ENCODE measurements at regions not wholly inside any gene's neighbourhood (a gene's known extent, or its start where the extent isn't known, plus 50 kb on each side); places are given as distances from the start of the nearest gene placed in this dataset.
"Not testable (repeated sequence)": the region's sequence is repeated elsewhere in the genome, so short reads cannot be mapped to it uniquely, and the experiment has no call there.

DNA sequence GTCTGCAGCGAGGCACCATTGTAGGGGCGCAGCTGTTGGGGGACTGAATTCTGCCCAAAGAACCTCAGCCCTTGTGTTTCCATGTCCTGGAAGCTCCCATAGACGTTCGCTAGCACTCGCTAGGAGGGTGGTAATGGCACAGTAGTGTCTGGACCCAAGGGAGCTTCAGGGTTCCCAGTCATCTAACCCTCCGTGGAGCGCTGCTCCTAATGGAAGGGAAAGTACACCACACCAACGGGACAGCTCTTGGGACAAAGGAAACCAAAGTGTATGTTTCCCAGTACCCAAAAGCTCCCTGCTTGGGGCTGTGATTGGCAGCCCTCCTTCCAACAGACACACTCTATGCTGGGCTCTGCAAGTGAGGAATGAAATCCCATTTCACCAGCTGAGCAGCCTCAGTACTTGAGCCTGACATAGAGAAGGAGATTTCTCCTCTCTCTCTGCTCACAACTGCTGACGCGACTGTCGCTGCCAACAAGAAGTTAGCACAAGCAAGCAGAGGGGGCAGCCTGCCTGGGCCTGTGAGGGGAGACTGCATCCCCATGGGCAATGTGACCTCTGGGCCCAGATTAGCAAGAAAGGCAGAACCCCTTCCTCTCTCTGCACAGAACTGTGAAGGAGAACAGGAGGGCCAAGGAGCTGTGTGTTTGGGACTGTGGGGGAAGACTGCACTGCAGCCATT lies 67.6 kb upstream of the SMARCAD1 start:
- no peak for ATAC-seq (ENCODE audit: low read depth in 2 of 2)

DNA sequence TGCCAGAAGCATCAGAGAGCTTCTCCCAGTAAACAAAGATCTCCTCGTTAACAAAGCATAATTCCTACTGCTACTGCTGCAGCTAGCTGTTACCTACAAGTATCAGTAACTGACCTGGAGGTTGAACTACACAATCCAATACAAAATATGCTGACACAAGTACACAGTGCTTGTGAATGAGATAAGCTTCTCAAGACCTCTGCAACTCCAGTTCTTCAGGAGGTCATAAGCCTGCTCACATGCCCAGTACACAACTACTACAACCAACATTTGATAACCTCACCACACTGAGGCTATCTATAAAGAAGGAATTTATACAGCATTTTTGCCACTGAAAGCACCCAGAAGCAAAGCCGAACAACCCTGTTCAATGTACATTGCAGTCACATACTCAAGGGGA lies 66.7 kb upstream of the SMARCAD1 start:
- peaks cover 0 to 8% (median 0%) of the 10 kb centered on the region in 7 donors for H3K9me3 Mint-ChIP-seq
- H3K27me3 Mint-ChIP-seq, result peaks cover 0 to 4% (median 3%) of the 10 kb centered on the region in 3 donors
- H3K36me3 Mint-ChIP-seq, result no peaks in the 10 kb centered on the region
- no peak for DNase-seq
- no peak overlapping the region for H3K27ac Mint-ChIP-seq
- no peak overlapping the region for H3K4me3 Mint-ChIP-seq
- no peak for ATAC-seq (ENCODE audit: low read depth in 2 of 2)
- no peaks in the 10 kb centered on the region for H3K4me1 Mint-ChIP-seq

More for the DNA sequence above, 67.6 kb upstream of the SMARCAD1 start:
- Mint-ChIP-seq H3K27ac (no peak overlapping the region), H3K36me3 (no peaks in the 10 kb centered on the region), H3K27me3 (peaks cover 0 to 4% (median 0%) of the 10 kb centered on the region in 3 donors), H3K9me3 (peaks cover 0 to 8% (median 0%) of the 10 kb centered on the region in 7 donors), H3K4me1 (no peaks in the 10 kb centered on the region), H3K4me3 (no peak overlapping the region)
- no peak for DNase-seq

DNA sequence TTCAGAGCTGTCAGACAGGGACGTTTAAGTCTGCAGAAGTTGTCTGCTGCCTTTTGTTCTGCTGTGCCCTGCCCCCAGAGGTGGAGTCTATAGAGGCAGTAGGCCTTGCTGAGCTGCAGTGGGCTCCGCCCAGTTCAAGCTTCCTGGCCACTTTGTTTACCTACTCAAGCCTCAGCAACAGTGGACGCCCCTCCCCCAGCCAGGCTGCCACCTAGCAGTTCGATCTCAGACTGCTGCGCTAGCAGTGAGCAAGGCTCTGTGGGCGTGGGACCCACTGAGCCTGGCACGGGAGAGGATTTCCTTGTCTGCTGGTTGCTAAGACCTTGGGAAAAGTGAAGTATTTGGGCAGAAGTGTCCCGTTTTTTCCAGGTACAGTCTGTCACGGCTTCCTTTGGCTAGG lies 59.6 kb upstream of the SMARCAD1 start:
- not testable (repeated sequence) for H3K27ac Mint-ChIP-seq; H3K9me3 Mint-ChIP-seq; DNase-seq; H3K4me1 Mint-ChIP-seq; ATAC-seq (ENCODE audit: low read depth in 2 of 2); H3K36me3 Mint-ChIP-seq; H3K4me3 Mint-ChIP-seq
- H3K27me3 Mint-ChIP-seq, result peaks cover 0 to 12% (median 5%) of the 10 kb centered on the region in 3 donors

DNA sequence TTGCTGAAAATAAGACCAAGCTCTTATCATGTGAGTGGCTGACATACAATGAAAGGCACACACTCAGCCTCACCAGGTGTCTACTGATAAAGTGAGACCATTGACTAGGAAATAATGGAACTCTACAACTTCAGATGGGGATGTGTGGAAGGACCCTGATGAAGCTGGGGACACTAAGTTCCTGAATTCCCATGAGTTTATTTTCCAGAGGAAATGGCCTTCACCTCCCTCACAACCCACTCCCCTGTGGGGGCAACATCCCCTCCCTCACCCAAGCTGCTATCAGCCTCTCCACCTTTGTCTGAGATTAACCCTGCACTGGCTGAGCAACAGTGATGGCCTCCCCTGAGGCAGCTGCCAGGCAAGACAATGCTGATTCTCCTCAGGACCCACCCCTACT lies 55.2 kb upstream of the SMARCAD1 start:
- Mint-ChIP-seq H3K36me3 (no peaks in the 10 kb centered on the region), H3K4me1 (no peaks in the 10 kb centered on the region), H3K27ac (no peak overlapping the region)

DNA sequence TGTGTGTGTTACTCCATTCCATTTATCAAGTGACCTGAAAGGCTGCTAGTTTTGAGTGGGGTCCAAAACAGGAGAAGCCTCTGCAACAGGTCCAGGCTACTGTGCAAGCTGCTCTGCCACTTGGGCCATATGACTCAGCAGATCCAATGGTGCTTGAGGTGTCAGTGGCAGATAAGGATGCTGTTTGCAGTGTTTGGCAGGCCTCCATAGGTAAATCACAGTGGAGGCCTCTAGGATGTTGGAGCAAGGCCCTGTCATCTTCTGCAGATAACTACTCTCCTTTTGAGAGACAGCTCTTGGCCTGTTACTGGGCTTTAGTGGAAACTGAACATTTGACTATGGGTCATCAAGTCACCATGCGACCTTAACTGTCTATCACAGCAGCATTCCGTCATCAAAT lies 52.3 kb upstream of the SMARCAD1 start:
- H3K9me3 Mint-ChIP-seq, result peaks cover 0 to 17% (median 4%) of the 10 kb centered on the region in 7 donors
- not testable (repeated sequence) for ATAC-seq (ENCODE audit: low read depth in 2 of 2); H3K27ac Mint-ChIP-seq; H3K4me1 Mint-ChIP-seq; H3K36me3 Mint-ChIP-seq; H3K27me3 Mint-ChIP-seq; DNase-seq; H3K4me3 Mint-ChIP-seq

More for the DNA sequence above, 55.2 kb upstream of the SMARCAD1 start:
- no peak for ATAC-seq (ENCODE audit: low read depth in 2 of 2)
- no peak overlapping the region for H3K4me3 Mint-ChIP-seq
- peaks cover 0 to 8% (median under 1%) of the 10 kb centered on the region in 3 donors for H3K27me3 Mint-ChIP-seq
- DNase-seq, result no peak
- H3K9me3 Mint-ChIP-seq, result peaks cover 0 to 9% (median 2%) of the 10 kb centered on the region in 7 donors

DNA sequence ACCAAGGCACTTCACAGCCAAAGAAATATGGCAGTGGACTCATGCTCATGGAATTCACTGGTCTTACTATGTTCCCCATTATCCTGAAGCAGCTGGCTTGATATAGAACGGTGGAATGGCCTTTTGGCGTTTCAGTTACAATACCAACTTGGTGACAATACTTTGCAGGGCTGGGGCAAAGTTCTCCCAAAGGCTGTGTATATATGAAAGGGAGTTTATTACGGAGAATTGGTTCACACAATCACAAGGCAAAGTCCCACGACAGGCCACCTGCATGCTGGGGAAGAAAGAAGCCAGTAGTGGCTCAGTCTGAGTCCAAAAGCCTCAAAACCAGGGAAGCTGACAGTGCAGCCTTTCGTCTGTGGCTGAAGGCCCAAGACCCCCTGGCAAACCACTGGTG lies 50.8 kb upstream of the SMARCAD1 start:
- Mint-ChIP-seq H3K4me1 (no peaks in the 10 kb centered on the region), H3K27me3 (no peaks in the 10 kb centered on the region), H3K9me3 (peaks cover 0 to 17% (median 4%) of the 10 kb centered on the region in 7 donors), H3K4me3 (no peak overlapping the region), H3K36me3 (no peaks in the 10 kb centered on the region), H3K27ac (no peak overlapping the region)
- DNase-seq, result no peak
- ATAC-seq (ENCODE audit: low read depth in 2 of 2), result no peak

Measured in naive B cell (primary cell).